H1 (cell line): ENCODE measurements at regions not wholly inside any gene's neighbourhood (a gene's known extent, or its start where the extent isn't known, plus 50 kb on each side); places are given as distances from the start of the nearest gene placed in this dataset.

Source experiments
- EP300 ChIP-seq, 2 experiments: IDR thresholded peaks; 1 replicate in 1 of 2; 2 replicates in 1 of 2; pipeline ENCODE4 v1.6.1; 2011 to 2012; ENCODE audit warnings: low read depth in 2 of 2, low read length in 2 of 2, mild to moderate bottlenecking in 2 of 2, borderline replicate concordance in 1 of 2, inconsistent platforms in 1 of 2, moderate library complexity in 1 of 2
- EZH2 ChIP-seq: fragments of 200-600 bp; sonication (generic); IDR thresholded peaks from 2 replicates; pipeline ENCODE4 v1.7.1; 2012; ENCODE audit warnings: low read depth, mild to moderate bottlenecking, moderate library complexity, low read length, inconsistent platforms; ENCODE audit not compliant: severe bottlenecking
- JUND ChIP-seq: IDR thresholded peaks from 2 replicates; pipeline ENCODE4 v1.6.1; 2011; ENCODE audit warnings: mild to moderate bottlenecking, improper control_type of control experiment, low read length
- NANOG ChIP-seq: IDR thresholded peaks from 2 replicates; pipeline ENCODE4 v1.6.1; 2011; ENCODE audit warnings: low read length, low read depth, mild to moderate bottlenecking, inconsistent platforms; ENCODE audit not compliant: insufficient read depth, poor library complexity, severe bottlenecking
- RFX5 ChIP-seq: IDR thresholded peaks from 2 replicates; pipeline ENCODE4 v1.6.1; 2011; ENCODE audit warnings: low read depth, low read length, improper control_type of control experiment, borderline replicate concordance
- SUZ12 ChIP-seq: fragments of 200-600 bp; sonication (generic); IDR thresholded peaks from 2 replicates; pipeline ENCODE4 v1.6.1; 2012; ENCODE audit warnings: mild to moderate bottlenecking, inconsistent platforms, low read length, moderate library complexity, mixed read lengths
- TF ChIP-seq, protein P1 (sequence below): IDR thresholded peaks from 2 replicates; pipeline ENCODE4 v1.6.1; 2011; ENCODE audit warnings: low read depth, mild to moderate bottlenecking, low read length; ENCODE audit not compliant: insufficient read depth
- TF ChIP-seq, protein P2 (sequence below): IDR thresholded peaks from 2 replicates; pipeline ENCODE4 v1.6.1; 2012; ENCODE audit warnings: inconsistent platforms
- TF ChIP-seq, protein P3 (sequence below), 3 experiments: IDR thresholded peaks; 1 replicate in 2 of 3; 2 replicates in 1 of 3; pipeline versions ENCODE4 v1.5.1 to v1.6.1; 2011; ENCODE audit warnings: low read length in 3 of 3, mild to moderate bottlenecking in 3 of 3, inconsistent platforms in 2 of 3, low read depth in 1 of 3, moderate library complexity in 1 of 3; ENCODE audit not compliant: insufficient read depth in 1 of 3; ENCODE audit errors: control extremely low read depth in 1 of 3
- TF ChIP-seq, protein P4 (sequence below): IDR thresholded peaks from 2 replicates; pipeline ENCODE4 v1.6.1; 2011; ENCODE audit warnings: low read length, improper control_type of control experiment

DNA sequence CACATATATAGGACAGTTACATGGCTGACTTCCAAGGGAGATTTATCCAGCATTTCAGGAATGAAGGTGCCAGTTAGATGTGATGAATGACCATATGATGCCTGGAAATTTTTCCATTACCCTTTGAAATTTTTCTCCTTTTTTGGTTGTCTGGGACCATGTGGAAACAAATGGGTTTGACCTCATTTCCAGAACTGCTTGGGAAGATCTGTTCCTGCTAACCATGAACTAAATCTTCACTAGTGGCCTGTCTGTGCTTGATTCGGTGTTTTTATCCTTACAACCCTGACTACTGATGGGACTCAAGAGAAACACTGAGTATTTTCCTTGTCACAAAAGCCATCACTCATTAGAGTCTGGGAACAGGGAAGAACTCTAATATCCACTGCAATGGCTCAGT, 409.4 kb downstream of the PDCD6IP start:
- TF ChIP-seq EP300 (IDR thresholded peaks at IDR 0.05; ENCODE audit: borderline replicate concordance in 1 of 2, low read depth in 2 of 2, low read length in 2 of 2), result no peak
- no peak for TF ChIP-seq RFX5
- TF ChIP-seq, protein P1, sequence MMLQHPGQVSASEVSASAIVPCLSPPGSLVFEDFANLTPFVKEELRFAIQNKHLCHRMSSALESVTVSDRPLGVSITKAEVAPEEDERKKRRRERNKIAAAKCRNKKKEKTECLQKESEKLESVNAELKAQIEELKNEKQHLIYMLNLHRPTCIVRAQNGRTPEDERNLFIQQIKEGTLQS, result no peak
- TF ChIP-seq SUZ12, result no peak
- TF ChIP-seq, protein P2, sequence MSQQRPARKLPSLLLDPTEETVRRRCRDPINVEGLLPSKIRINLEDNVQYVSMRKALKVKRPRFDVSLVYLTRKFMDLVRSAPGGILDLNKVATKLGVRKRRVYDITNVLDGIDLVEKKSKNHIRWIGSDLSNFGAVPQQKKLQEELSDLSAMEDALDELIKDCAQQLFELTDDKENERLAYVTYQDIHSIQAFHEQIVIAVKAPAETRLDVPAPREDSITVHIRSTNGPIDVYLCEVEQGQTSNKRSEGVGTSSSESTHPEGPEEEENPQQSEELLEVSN, result no peak
- no peak for TF ChIP-seq JUND
- TF ChIP-seq, protein P3, sequence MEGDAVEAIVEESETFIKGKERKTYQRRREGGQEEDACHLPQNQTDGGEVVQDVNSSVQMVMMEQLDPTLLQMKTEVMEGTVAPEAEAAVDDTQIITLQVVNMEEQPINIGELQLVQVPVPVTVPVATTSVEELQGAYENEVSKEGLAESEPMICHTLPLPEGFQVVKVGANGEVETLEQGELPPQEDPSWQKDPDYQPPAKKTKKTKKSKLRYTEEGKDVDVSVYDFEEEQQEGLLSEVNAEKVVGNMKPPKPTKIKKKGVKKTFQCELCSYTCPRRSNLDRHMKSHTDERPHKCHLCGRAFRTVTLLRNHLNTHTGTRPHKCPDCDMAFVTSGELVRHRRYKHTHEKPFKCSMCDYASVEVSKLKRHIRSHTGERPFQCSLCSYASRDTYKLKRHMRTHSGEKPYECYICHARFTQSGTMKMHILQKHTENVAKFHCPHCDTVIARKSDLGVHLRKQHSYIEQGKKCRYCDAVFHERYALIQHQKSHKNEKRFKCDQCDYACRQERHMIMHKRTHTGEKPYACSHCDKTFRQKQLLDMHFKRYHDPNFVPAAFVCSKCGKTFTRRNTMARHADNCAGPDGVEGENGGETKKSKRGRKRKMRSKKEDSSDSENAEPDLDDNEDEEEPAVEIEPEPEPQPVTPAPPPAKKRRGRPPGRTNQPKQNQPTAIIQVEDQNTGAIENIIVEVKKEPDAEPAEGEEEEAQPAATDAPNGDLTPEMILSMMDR (IDR thresholded peaks at IDR 0.05; ENCODE audit: control extremely low read depth in 1 of 3, insufficient read depth in 1 of 3, low read depth in 1 of 3, low read length in 3 of 3), result no peak
- TF ChIP-seq NANOG, result no peak
- TF ChIP-seq, protein P4, sequence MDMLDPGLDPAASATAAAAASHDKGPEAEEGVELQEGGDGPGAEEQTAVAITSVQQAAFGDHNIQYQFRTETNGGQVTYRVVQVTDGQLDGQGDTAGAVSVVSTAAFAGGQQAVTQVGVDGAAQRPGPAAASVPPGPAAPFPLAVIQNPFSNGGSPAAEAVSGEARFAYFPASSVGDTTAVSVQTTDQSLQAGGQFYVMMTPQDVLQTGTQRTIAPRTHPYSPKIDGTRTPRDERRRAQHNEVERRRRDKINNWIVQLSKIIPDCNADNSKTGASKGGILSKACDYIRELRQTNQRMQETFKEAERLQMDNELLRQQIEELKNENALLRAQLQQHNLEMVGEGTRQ, result no peak
- TF ChIP-seq EZH2, result no peak
